DMS53 treated with DMSO at 0.1 percent for 48 hours (cell line): ENCODE measurements at regions not wholly inside any gene's neighbourhood (a gene's known extent, or its start where the extent isn't known, plus 50 kb on each side); places are given as distances from the start of the nearest gene placed in this dataset.
"Not testable (repeated sequence)": the region's sequence is repeated elsewhere in the genome, so short reads cannot be mapped to it uniquely, and the experiment has no call there.

Experiments
- DNase-seq: peaks from one replicate; lab custom pipeline; 2025; ENCODE audit not compliant: unreplicated experiment; lab: John Stamatoyannopoulos, UW

- no peak for DNase-seq
Observed at GRCh38 chr4:117014236-117014635, 71.1 kb downstream of the TRAM1L1 start.

- DNase-seq = no peak
Observed at GRCh38 chr4:117010671-117011070, 74.7 kb downstream of the TRAM1L1 start.

- peak; percentile 68 for DNase-seq
Observed at GRCh38 chr4:117001077-117001476, 84.3 kb downstream of the TRAM1L1 start.

DNA sequence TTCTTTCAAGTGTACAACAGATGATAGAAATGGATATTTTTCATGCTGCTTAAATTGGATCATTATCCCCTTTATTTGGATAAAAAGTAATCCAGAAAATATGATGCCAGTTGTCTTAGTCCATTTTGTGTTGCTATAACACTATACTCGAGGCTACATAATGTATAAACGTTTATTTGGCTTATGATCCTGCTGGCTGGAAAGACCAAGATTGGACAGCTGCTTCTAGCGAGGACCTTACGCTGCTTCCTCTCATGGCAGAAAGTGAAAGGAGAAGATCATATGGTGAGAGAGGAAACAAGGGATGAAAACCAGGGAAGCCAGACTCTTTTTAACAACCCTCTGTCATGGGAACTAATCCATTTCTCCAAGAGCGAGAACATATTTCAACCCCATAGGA is 102.7 kb downstream of the TRAM1L1 start:
- no peak for DNase-seq

DNA sequence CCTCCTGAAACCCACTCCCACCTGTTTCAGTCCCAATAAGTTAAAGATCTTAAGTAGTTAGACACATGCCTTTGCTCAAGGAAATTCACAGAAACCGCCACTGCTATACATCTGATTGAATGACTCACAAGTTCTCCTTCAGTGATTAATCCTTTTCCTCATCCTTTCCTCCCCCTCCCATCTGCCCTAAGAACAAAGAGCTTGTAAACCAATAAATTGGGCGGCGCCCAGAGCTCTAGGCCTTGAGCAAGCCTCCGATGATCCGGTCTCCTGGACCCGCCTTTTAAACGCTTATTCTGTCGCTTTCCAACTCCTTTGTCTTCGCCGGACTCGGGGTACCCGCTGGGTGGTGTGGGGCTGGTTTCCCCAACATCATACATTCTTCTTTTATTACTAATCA is 104.9 kb downstream of the TRAM1L1 start:
- not testable (repeated sequence) for DNase-seq

DNA sequence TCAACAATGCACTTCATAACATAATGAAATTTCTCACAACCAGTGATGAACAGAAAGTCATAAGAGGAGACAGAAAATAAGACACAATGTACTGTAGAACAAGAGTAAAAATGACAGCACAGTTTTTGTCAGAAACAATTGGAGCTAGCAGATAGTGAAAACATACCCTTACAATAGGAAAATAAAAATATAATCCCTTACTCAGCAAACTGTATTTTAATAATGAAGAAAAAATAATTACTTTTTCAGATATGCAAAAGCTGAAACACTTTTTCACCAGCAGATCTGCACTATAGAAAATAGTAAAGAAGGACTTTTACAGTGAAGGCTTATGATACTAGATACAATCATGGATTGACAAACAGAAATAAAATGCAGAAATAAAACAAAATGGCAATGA is 126.3 kb downstream of the TRAM1L1 start:
- no peak for DNase-seq

- no peak for DNase-seq
Observed at GRCh38 chr4:116953947-116954346, 131.4 kb downstream of the TRAM1L1 start.

DNA sequence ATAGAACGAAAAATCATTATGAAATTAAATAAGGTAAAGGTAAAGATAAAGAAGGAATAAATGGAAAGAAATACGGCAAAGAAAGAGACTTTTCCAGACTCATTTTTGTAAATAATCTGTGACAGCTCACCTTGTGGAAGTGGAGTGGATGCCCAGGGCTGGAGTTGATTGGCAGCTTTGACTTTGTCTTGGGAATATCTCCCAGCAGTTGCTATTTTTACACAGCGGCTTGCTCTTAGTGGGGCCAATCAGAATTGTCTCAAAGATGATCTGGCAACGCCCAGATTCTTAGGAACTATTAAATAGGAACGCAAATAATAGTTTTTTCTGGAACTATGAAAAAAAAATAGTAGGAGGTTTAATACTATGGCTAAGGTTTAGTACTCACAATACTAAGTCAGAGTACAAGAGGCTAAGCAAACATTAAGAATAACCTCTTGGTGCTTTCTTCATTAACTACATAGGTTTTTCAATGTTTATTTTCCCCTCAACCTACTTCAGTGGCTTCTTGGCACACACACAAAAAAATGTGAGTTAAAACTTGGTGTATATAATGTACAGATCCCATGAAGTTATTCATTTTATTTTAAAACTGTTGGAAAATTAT is 132.7 kb downstream of the TRAM1L1 start:
- DNase-seq = no peak

DNA sequence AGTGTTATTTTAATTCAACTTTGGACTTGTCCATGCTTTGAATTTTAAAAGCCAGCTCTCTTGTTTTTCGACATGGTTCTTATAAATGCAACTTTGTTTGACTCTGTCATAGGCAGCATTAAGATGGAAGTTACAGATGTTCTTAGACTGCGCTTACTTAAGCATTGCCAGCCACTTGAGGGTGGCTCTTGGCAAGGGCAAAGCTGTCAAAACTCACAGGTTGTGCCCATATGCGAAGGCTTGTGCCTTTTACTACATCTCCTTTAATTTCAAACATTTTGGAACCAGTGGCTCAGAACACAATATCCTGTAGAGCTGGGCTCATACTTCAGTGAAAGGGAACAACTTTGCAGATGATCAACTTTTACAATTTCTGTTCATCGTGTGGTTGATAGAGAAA is 135.5 kb downstream of the TRAM1L1 start:
- DNase-seq = no peak

GRCh38 chr4:116942315-116942714 is 143.1 kb downstream of the TRAM1L1 start:
- no peak for DNase-seq

- DNase-seq = no peak
Observed at GRCh38 chr4:116930329-116930728, 155.0 kb downstream of the TRAM1L1 start.

DNA sequence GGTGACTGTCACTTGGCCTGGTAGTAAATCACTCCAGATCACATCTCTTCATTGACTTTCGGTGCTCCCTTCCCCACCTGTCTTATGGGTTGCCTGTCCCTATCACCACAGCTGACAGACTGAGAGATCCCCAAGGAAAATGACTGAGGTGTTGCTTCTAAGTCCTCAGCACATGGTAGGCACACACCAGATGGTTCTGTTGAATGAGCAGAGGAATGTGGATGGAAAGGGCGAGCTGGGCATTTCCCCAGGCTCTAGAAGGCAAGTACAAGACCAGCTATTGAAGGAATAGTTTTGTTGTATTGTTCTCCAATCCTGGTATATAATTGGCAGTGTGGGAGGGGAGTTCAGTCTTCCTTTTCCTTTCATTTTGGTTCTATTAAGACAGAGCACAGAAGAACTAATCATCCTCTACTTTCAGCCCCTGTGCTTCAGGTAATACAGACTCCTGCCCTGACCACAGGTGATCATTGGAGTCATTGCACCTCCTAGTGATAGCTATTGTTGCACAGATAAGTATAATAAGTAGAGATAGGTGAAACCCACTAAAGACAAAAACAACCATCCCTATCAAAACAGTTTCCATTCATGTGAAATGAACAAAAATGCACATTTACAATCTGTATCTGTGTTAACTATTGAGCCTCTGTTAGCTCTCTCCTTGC is 158.6 kb downstream of the TRAM1L1 start:
- no peak for DNase-seq

- no peak for DNase-seq
Observed at GRCh38 chr4:116925900-116926457, 159.4 kb downstream of the TRAM1L1 start.

GRCh38 chr4:116923389-116923788 is 162.0 kb downstream of the TRAM1L1 start:
- no peak for DNase-seq

- no peak for DNase-seq
Observed at GRCh38 chr4:116913451-116913850, 171.9 kb downstream of the TRAM1L1 start.

DNA sequence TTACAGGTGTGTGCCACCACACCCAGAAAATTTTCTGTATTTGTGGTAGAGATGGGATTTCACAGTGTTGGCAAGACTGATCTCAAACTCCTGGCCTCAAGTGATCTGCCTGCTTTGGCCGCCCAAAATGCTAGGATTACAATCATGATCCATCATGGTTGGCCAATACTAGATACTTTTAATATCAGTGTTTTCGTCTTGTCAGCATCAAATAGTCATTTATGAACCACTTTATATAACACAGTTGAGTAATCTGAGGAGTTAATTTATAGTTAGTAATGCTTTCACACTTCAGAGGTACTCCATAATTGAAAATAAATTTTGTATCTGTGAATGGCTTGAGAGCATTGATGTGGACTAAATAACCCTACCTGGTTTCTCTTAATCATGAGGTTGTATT is 178.6 kb downstream of the TRAM1L1 start:
- no peak for DNase-seq

DNA sequence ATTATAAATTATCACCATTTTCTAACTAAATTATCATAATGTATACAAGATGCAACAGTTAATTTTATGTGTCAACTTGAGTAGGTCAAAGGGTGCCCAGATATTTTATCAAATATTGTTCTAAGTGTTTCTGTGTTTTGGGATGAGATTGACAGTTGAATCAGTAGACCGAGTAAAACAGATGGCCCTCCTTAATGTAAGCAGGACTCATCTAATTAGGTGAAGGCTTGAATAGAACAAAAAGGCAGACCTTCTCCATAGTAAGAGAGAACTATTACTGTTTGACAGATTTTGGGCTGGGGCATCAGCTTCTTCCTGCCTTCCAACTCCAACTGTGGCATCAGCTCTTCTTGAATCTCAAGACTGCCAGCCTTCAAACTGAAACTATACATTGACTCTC is 185.8 kb downstream of the TRAM1L1 start:
- DNase-seq = no peak

GRCh38 chr4:116885579-116885978 is 199.8 kb downstream of the TRAM1L1 start:
- DNase-seq = no peak

DNA sequence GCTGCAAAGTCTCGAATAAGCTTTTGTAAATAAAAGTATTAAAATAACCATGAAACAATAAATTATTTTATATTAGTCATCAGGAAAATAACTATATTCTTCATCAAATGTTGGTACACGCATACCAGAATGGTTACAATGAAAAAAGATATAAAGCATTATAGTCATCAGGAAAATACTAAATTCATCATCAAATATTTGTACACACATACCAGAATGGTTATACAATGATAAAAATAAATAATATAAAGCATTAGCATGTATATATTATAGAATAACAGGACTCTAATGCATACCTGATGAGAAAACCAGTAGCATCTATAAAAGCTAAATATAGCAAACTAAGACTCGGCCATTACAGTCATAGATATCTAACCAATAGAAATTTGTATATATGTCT is 202.9 kb downstream of the TRAM1L1 start:
- DNase-seq = no peak

DNA sequence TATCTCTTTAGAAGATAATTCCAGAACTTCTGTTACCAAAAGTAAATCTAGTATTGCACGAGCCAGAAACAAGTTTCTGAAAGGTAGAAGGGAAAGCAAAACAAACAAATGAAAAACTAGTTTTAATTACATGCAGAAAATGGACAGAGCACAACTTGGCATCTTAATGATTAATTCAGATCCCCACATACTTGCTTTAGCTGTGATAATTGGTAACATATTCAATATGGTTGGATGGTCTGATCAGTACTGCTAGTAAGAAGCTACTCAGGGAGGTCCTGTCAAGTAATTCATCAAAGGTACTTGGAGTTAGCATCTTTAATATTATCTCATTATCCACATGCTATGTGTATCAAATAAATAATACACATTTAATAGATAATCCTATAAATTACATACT is 204.3 kb downstream of the TRAM1L1 start:
- no peak for DNase-seq

DNA sequence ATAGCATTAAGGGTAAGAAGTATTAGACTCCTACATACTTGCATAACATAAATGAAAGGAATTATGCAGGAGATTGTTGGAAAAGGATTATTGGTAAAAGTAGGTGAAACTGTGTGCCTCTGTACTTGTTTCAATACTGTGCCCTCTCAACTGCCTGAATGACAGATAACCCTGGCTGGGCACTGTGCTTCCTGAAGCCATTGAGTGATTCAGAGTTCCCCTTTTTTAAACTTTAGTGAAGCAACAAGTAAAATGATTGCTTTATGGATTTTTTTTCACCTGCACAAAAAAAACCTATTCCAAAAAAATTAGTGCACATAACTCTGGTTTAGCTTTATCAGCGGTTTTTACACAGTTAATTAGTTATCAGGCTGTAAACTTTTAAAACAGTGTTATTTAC is 204.8 kb downstream of the TRAM1L1 start:
- no peak for DNase-seq

GRCh38 chr4:116878280-116878679 is 207.1 kb downstream of the TRAM1L1 start:
- DNase-seq = no peak

GRCh38 chr4:116877069-116877468 is 208.3 kb downstream of the TRAM1L1 start:
- DNase-seq = no peak
